MM.1S (cell line): ENCODE measurements at regions not wholly inside any gene's neighbourhood (a gene's known extent, or its start where the extent isn't known, plus 50 kb on each side); places are given as distances from the start of the nearest gene placed in this dataset.

Experiments used
- DNase-seq: peaks from one replicate; pipeline ENCODE4 v3.0.0-alpha.2; 2015
- H2AFZ ChIP-seq: fragments of 300-600 bp; sonication (generic); 2 replicates; pipeline ENCODE4 v1.6.0; 2016; ENCODE audit warnings: antibody characterized with exemption, low read length
- H3F3A ChIP-seq: fragments of 300-600 bp; sonication (generic); 2 replicates; pipeline ENCODE4 v1.6.1; 2016; ENCODE audit warnings: mild to moderate bottlenecking, antibody characterized with exemption, low read length, moderate library complexity, mixed read lengths; ENCODE audit not compliant: insufficient read depth
- H3K27ac ChIP-seq: fragments of 300-600 bp; sonication (generic); 2 replicates; pipeline ENCODE4 v1.5.1; 2016; ENCODE audit warnings: mild to moderate bottlenecking, low read length
- H3K27me3 ChIP-seq: fragments of 300-600 bp; sonication (generic); replicated peaks from 2 replicates; pipeline ENCODE4 v1.6.0; 2016; ENCODE audit warnings: low read length; ENCODE audit not compliant: insufficient read depth
- H3K36me3 ChIP-seq: fragments of 300-600 bp; sonication (generic); replicated peaks from 2 replicates; pipeline ENCODE4 v1.6.1; 2016; ENCODE audit warnings: mild to moderate bottlenecking, low read length, mixed read lengths; ENCODE audit not compliant: insufficient read depth
- H3K4me1 ChIP-seq: fragments of 300-600 bp; sonication (generic); 2 replicates; pipeline ENCODE4 v1.6.1; 2016; ENCODE audit warnings: low read length, mixed read lengths
- H3K4me2 ChIP-seq: fragments of 300-600 bp; sonication (generic); 2 replicates; pipeline ENCODE4 v1.6.0; 2016; ENCODE audit warnings: low read depth, low read length
- H3K4me3 ChIP-seq: fragments of 300-600 bp; sonication (generic); 2 replicates; pipeline ENCODE4 v1.5.1; 2016; ENCODE audit warnings: low read length, mixed read lengths
- H3K79me2 ChIP-seq: fragments of 300-600 bp; sonication (generic); 2 replicates; pipeline ENCODE4 v1.6.1; 2016; ENCODE audit warnings: mixed run types, low read length, mixed read lengths
- H3K9ac ChIP-seq: fragments of 300-600 bp; sonication (generic); 2 replicates; pipeline ENCODE4 v1.6.1; 2016; ENCODE audit warnings: low read length, mixed read lengths
- H3K9me2 ChIP-seq: fragments of 300-600 bp; sonication (generic); replicated peaks from 2 replicates; pipeline ENCODE4 v1.6.1; 2016; ENCODE audit warnings: mild to moderate bottlenecking, low read length, mixed read lengths; ENCODE audit not compliant: insufficient read depth
- H3K9me3 ChIP-seq: fragments of 300-600 bp; sonication (generic); replicated peaks from 2 replicates; pipeline ENCODE4 v1.6.1; 2016; ENCODE audit warnings: mild to moderate bottlenecking, low read length, mixed read lengths; ENCODE audit not compliant: insufficient read depth
- H4K20me1 ChIP-seq: fragments of 300-600 bp; sonication (generic); 2 replicates; pipeline ENCODE4 v1.6.1; 2016; ENCODE audit warnings: mild to moderate bottlenecking, low read length, moderate library complexity, mixed read lengths; ENCODE audit not compliant: insufficient read depth
- CTCF ChIP-seq: fragments of 300-600 bp; sonication (generic); IDR thresholded peaks from 2 replicates; pipeline ENCODE4 v1.5.1; 2016; ENCODE audit warnings: antibody characterized with exemption, low read length, mixed read lengths
- EZH2 ChIP-seq: fragments of 300-600 bp; sonication (generic); optimal IDR thresholded peaks from 2 replicates; pipeline ENCODE3; 2017; ENCODE audit warnings: low read depth, mild to moderate bottlenecking, antibody characterized with exemption, low read length, mixed read lengths
- EZH2phosphoT487 ChIP-seq: fragments of 300-600 bp; sonication (generic); IDR thresholded peaks from 2 replicates; pipeline ENCODE4 v1.6.1; 2018; ENCODE audit warnings: antibody characterized with exemption, low read length

- DNase-seq, result no peak
- H3K79me2 ChIP-seq, result no peaks in the 10 kb centered on the region
- H3K36me3 ChIP-seq, result no peaks in the 10 kb centered on the region
- no peaks in the 10 kb centered on the region for H3K27me3 ChIP-seq
- H2AFZ ChIP-seq, result no peak overlapping the region
- no peaks in the 10 kb centered on the region for H3F3A ChIP-seq
- TF ChIP-seq CTCF, result no peak
- TF ChIP-seq EZH2phosphoT487, result no peak
- TF ChIP-seq EZH2, result no peak
- no peaks in the 10 kb centered on the region for H3K4me1 ChIP-seq
- H3K9me3 ChIP-seq, result no peaks in the 10 kb centered on the region
- H3K9me2 ChIP-seq, result no peaks in the 10 kb centered on the region
- no peak overlapping the region for H3K4me3 ChIP-seq
- no peak overlapping the region for H3K27ac ChIP-seq
- H3K4me2 ChIP-seq, result no peak overlapping the region
- H4K20me1 ChIP-seq, result no peaks in the 10 kb centered on the region
- no peak overlapping the region for H3K9ac ChIP-seq
Observed at GRCh38 chr6:137320271-137320670, 101.1 kb upstream of the IFNGR1 start.

- no peaks in the 10 kb centered on the region for H3K79me2 ChIP-seq
- no peaks in the 10 kb centered on the region for H3F3A ChIP-seq
- TF ChIP-seq EZH2, result no peak
- H3K4me2 ChIP-seq, result no peak overlapping the region
- no peak for DNase-seq
- H3K36me3 ChIP-seq, result no peaks in the 10 kb centered on the region
- no peaks in the 10 kb centered on the region for H3K9me3 ChIP-seq
- no peak overlapping the region for H3K9ac ChIP-seq
- H3K27ac ChIP-seq, result no peak overlapping the region
- H4K20me1 ChIP-seq, result no peaks in the 10 kb centered on the region
- H2AFZ ChIP-seq, result no peak overlapping the region
- H3K4me3 ChIP-seq, result no peak overlapping the region
- H3K27me3 ChIP-seq, result no peaks in the 10 kb centered on the region
- H3K9me2 ChIP-seq, result no peaks in the 10 kb centered on the region
- no peaks in the 10 kb centered on the region for H3K4me1 ChIP-seq
Observed at GRCh38 chr6:137316626-137317025, 97.4 kb upstream of the IFNGR1 start.

- Histone ChIP-seq H3K4me2 (no peak overlapping the region), H3K27ac (no peak overlapping the region), H3K9ac (no peak overlapping the region), H3K79me2 (no peaks in the 10 kb centered on the region), H3K4me1 (no peaks in the 10 kb centered on the region), H4K20me1 (no peaks in the 10 kb centered on the region), H3K9me2 (no peaks in the 10 kb centered on the region), H3K27me3 (no peaks in the 10 kb centered on the region), H3K36me3 (no peaks in the 10 kb centered on the region), H3K9me3 (no peaks in the 10 kb centered on the region), H2AFZ (no peak overlapping the region), H3K4me3 (no peak overlapping the region), H3F3A (no peaks in the 10 kb centered on the region)
- no peak for DNase-seq
- TF ChIP-seq CTCF (no peak), EZH2 (no peak), EZH2phosphoT487 (no peak)
Observed at GRCh38 chr6:137315081-137315480, 95.9 kb upstream of the IFNGR1 start.

GRCh38 chr6:137313928-137314855, 95.0 kb upstream of the IFNGR1 start:
- Histone ChIP-seq H3K4me3 (no peak overlapping the region), H3F3A (no peaks in the 10 kb centered on the region), H3K4me2 (0 out of 2 replicates have a peak overlapping the region, but pooled peaks have one; percentile 26), H3K27ac (no peak overlapping the region), H3K9me3 (no peaks in the 10 kb centered on the region), H2AFZ (no peak overlapping the region), H3K79me2 (no peaks in the 10 kb centered on the region), H4K20me1 (no peaks in the 10 kb centered on the region), H3K9ac (no peak overlapping the region), H3K27me3 (no peaks in the 10 kb centered on the region), H3K4me1 (no peaks in the 10 kb centered on the region), H3K36me3 (no peaks in the 10 kb centered on the region), H3K9me2 (no peaks in the 10 kb centered on the region)
- TF ChIP-seq EZH2phosphoT487 (no peak), CTCF (peak; percentile 85)
- peak; percentile 72 for DNase-seq
